ENCODE measurements at regions not wholly inside any gene's neighbourhood (a gene's known extent, or its start where the extent isn't known, plus 50 kb on each side); places are given as distances from the start of the nearest gene placed in this dataset.
"Not testable (repeated sequence)": the region's sequence is repeated elsewhere in the genome, so short reads cannot be mapped to it uniquely, and the experiment has no call there.

DNA sequence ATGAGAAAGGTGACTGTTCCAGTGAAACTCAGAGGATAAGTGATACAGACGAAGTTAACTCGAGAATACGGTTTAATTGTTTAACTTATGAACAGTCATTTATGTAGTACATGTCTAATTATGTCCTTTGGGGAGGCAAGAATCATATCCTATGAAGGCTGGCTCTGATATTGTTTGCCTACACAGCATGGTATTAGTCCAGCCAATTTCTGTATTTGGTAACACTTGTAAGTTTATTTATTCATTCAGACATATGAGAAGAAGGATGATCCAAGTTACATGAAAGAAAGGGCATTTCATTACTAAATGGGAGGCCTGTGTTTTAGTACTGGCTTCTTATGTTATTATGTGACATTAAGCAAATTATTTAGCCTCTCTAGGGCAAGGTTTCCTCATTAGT lies 199.7 kb downstream of the NNT start:
- Histone ChIP-seq H2BK15ac (ENCODE audit: low read depth, poor library complexity, severe bottlenecking) (no peak overlapping the region), H3K79me1 (replicated peaks; ENCODE audit: low read length, poor library complexity, severe bottlenecking) (no peaks in the 10 kb centered on the region), H3K4me2 (ENCODE audit: low read length, poor library complexity, severe bottlenecking) (no peak overlapping the region), H3K27me3 (ENCODE audit: control insufficient read depth in 1 of 2, insufficient read depth in 1 of 2, low read length in 2 of 2) (no peaks in the 10 kb centered on the region), H3K4me1 (ENCODE audit: control insufficient read depth, insufficient read depth, low read depth, low read length) (no peaks in the 10 kb centered on the region), H3K36me3 (ENCODE audit: control insufficient read depth in 1 of 2, insufficient read depth in 2 of 2, low read depth in 1 of 2, low read length in 2 of 2) (no peaks in the 10 kb centered on the region), H3K4ac (ENCODE audit: low read depth in 1 of 2, low read length in 2 of 2) (no peak overlapping the region), H3K4me3 (ENCODE audit: insufficient read depth in 1 of 2, low read depth in 1 of 2, low read length in 2 of 2) (no peak overlapping the region), H2AK5ac (ENCODE audit: low read length, severe bottlenecking) (no peak overlapping the region), H2BK12ac (ENCODE audit: low read length in 2 of 2) (no peak overlapping the region), H3K9ac (ENCODE audit: low read length) (peak overlapping the region; percentile 18), H4K91ac (ENCODE audit: low read length) (no peak overlapping the region), H2BK120ac (ENCODE audit: low read depth, low read length) (no peak overlapping the region), H3K9me3 (ENCODE audit: control insufficient read depth, low read length) (no peaks in the 10 kb centered on the region), H3K18ac (ENCODE audit: low read depth in 1 of 2, low read length in 2 of 2) (no peak overlapping the region), H2BK5ac (ENCODE audit: low read depth, low read length, poor library complexity, severe bottlenecking) (no peak overlapping the region), H3K23ac (ENCODE audit: low read length in 2 of 2) (no peak overlapping the region), H3K27ac (ENCODE audit: low read length, poor library complexity, severe bottlenecking) (no peak overlapping the region), H4K8ac (ENCODE audit: low read length) (no peak overlapping the region), H3K14ac (ENCODE audit: low read length in 2 of 2) (no peak overlapping the region), H2AFZ (ENCODE audit: low read depth, low read length) (no peak overlapping the region)
- WGBS: 96% methylated on average over 3 of the region's 3 CpGs
- no peak for DNase-seq

DNA sequence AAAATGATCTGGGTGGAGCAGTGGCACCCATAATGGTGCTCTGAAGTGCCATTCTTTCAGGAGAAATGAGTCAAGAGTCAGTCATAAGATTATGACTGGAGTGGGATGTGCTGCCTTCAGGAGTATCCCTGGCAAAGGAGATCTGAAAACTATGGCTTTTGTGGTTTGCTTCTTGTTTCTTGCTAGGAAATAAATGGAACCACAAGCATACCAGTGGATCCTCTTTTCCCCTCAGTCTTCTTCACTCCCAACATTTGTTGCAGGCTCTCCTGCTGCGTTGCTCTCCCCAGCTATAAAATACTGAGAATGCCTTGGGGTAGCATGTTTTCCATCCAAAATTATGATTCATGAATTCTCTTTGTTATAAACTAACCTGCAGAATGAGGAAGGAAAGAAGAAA lies 199.1 kb downstream of the NNT start:
- H4K91ac ChIP-seq (ENCODE audit: low read length): no peak overlapping the region
- no peak overlapping the region for H2BK5ac ChIP-seq (ENCODE audit: low read depth, low read length, poor library complexity, severe bottlenecking)
- H3K36me3 ChIP-seq (ENCODE audit: control insufficient read depth in 1 of 2, insufficient read depth in 2 of 2, low read depth in 1 of 2, low read length in 2 of 2): no peaks in the 10 kb centered on the region
- H2AK5ac ChIP-seq (ENCODE audit: low read length, severe bottlenecking): no peak overlapping the region
- no peak overlapping the region for H2BK120ac ChIP-seq (ENCODE audit: low read depth, low read length)
- H3K79me1 ChIP-seq (replicated peaks; ENCODE audit: low read length, poor library complexity, severe bottlenecking): no peaks in the 10 kb centered on the region
- no peaks in the 10 kb centered on the region for H3K27me3 ChIP-seq (ENCODE audit: control insufficient read depth in 1 of 2, insufficient read depth in 1 of 2, low read length in 2 of 2)
- no peak for DNase-seq
- peak overlapping the region; percentile 18 for H3K9ac ChIP-seq (ENCODE audit: low read length)
- no peak overlapping the region for H3K27ac ChIP-seq (ENCODE audit: low read length, poor library complexity, severe bottlenecking)
- H3K4me1 ChIP-seq (ENCODE audit: control insufficient read depth, insufficient read depth, low read depth, low read length): no peaks in the 10 kb centered on the region
- H2BK12ac ChIP-seq (ENCODE audit: low read length in 2 of 2): no peak overlapping the region
- no peak overlapping the region for H3K18ac ChIP-seq (ENCODE audit: low read depth in 1 of 2, low read length in 2 of 2)
- H3K4ac ChIP-seq (ENCODE audit: low read depth in 1 of 2, low read length in 2 of 2): no peak overlapping the region
- no peak overlapping the region for H2AFZ ChIP-seq (ENCODE audit: low read depth, low read length)
- no CpG with 5 or more reads among the region's 1 CpG for WGBS
- H3K9me3 ChIP-seq (ENCODE audit: control insufficient read depth, low read length): no peaks in the 10 kb centered on the region
- H3K4me3 ChIP-seq (ENCODE audit: insufficient read depth in 1 of 2, low read depth in 1 of 2, low read length in 2 of 2): no peak overlapping the region
- H3K14ac ChIP-seq (ENCODE audit: low read length in 2 of 2): no peak overlapping the region
- no peak overlapping the region for H3K4me2 ChIP-seq (ENCODE audit: low read length, poor library complexity, severe bottlenecking)
- no peak overlapping the region for H2BK15ac ChIP-seq (ENCODE audit: low read depth, poor library complexity, severe bottlenecking)
- H4K8ac ChIP-seq (ENCODE audit: low read length): no peak overlapping the region
- H3K23ac ChIP-seq (ENCODE audit: low read length in 2 of 2): no peak overlapping the region

DNA sequence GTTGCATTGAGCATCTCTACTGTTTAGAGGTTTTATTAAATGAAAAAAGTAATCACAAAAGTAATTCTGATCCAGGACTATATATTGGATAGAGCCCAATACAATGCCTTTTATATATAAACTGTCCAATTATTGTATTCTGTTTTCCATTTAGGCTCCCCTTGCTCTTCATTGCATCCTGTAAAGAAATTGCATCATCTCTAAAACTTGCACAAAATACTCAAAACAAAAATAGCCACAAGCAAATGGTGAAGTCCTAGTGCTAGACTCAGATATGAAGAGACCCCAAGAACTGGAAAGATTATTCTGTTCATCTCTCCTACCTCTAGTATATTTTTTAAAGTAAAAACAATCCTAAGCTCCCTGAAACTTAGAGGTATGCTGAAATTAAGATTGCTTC lies 195.8 kb downstream of the NNT start:
- Histone ChIP-seq H2AK5ac (ENCODE audit: low read length, severe bottlenecking) (no peak overlapping the region), H3K18ac (ENCODE audit: low read depth in 1 of 2, low read length in 2 of 2) (no peak overlapping the region), H4K8ac (ENCODE audit: low read length) (no peak overlapping the region), H2BK15ac (ENCODE audit: low read depth, poor library complexity, severe bottlenecking) (no peak overlapping the region), H3K79me1 (replicated peaks; ENCODE audit: low read length, poor library complexity, severe bottlenecking) (no peaks in the 10 kb centered on the region), H3K9ac (ENCODE audit: low read length) (no peak overlapping the region), H2BK5ac (ENCODE audit: low read depth, low read length, poor library complexity, severe bottlenecking) (no peak overlapping the region), H3K4ac (ENCODE audit: low read depth in 1 of 2, low read length in 2 of 2) (no peak overlapping the region), H3K27ac (ENCODE audit: low read length, poor library complexity, severe bottlenecking) (no peak overlapping the region), H3K23ac (ENCODE audit: low read length in 2 of 2) (no peak overlapping the region), H3K36me3 (ENCODE audit: control insufficient read depth in 1 of 2, insufficient read depth in 2 of 2, low read depth in 1 of 2, low read length in 2 of 2) (no peaks in the 10 kb centered on the region), H3K4me1 (ENCODE audit: control insufficient read depth, insufficient read depth, low read depth, low read length) (no peaks in the 10 kb centered on the region), H2BK120ac (ENCODE audit: low read depth, low read length) (no peak overlapping the region), H3K9me3 (ENCODE audit: control insufficient read depth, low read length) (no peaks in the 10 kb centered on the region), H2BK12ac (ENCODE audit: low read length in 2 of 2) (no peak overlapping the region), H3K14ac (ENCODE audit: low read length in 2 of 2) (no peak overlapping the region), H3K27me3 (ENCODE audit: control insufficient read depth in 1 of 2, insufficient read depth in 1 of 2, low read length in 2 of 2) (no peaks in the 10 kb centered on the region), H3K4me3 (ENCODE audit: insufficient read depth in 1 of 2, low read depth in 1 of 2, low read length in 2 of 2) (no peak overlapping the region), H3K4me2 (ENCODE audit: low read length, poor library complexity, severe bottlenecking) (no peak overlapping the region), H2AFZ (ENCODE audit: low read depth, low read length) (no peak overlapping the region), H4K91ac (ENCODE audit: low read length) (no peak overlapping the region)
- no peak for DNase-seq

DNA sequence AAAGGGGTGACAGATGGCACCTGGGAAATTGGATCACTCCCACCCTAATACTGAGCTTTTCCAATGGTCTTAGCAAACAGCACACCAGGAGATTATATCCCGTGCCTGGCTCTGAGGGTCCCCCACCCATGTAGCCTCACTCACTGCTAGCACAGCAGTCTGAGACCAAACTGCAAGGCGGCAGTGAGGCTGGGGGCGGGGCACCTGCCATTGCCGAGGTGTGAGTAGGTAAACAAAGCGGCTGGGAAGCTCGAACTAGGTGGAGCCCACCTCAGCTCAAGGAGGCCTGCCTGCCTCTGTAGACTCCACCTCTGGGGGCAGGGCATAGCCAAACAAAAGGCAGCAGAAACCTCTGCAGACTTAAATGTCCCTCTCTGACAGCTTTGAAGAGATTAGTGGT lies 188.9 kb downstream of the NNT start:
- H4K8ac ChIP-seq (ENCODE audit: low read length); H3K4me2 ChIP-seq (ENCODE audit: low read length, poor library complexity, severe bottlenecking); H2BK5ac ChIP-seq (ENCODE audit: low read depth, low read length, poor library complexity, severe bottlenecking); H3K9ac ChIP-seq (ENCODE audit: low read length); H3K79me1 ChIP-seq (replicated peaks; ENCODE audit: low read length, poor library complexity, severe bottlenecking); H3K36me3 ChIP-seq (ENCODE audit: control insufficient read depth in 1 of 2, insufficient read depth in 2 of 2, low read depth in 1 of 2, low read length in 2 of 2); H3K18ac ChIP-seq (ENCODE audit: low read depth in 1 of 2, low read length in 2 of 2); H3K14ac ChIP-seq (ENCODE audit: low read length in 2 of 2); H3K9me3 ChIP-seq (ENCODE audit: control insufficient read depth, low read length); H2AK5ac ChIP-seq (ENCODE audit: low read length, severe bottlenecking); H4K91ac ChIP-seq (ENCODE audit: low read length); H2BK120ac ChIP-seq (ENCODE audit: low read depth, low read length); H2AFZ ChIP-seq (ENCODE audit: low read depth, low read length); H3K4me1 ChIP-seq (ENCODE audit: control insufficient read depth, insufficient read depth, low read depth, low read length); H2BK12ac ChIP-seq (ENCODE audit: low read length in 2 of 2); H3K23ac ChIP-seq (ENCODE audit: low read length in 2 of 2); H3K4ac ChIP-seq (ENCODE audit: low read depth in 1 of 2, low read length in 2 of 2); H3K27ac ChIP-seq (ENCODE audit: low read length, poor library complexity, severe bottlenecking); H3K4me3 ChIP-seq (ENCODE audit: insufficient read depth in 1 of 2, low read depth in 1 of 2, low read length in 2 of 2); H3K27me3 ChIP-seq (ENCODE audit: control insufficient read depth in 1 of 2, insufficient read depth in 1 of 2, low read length in 2 of 2); H2BK15ac ChIP-seq (ENCODE audit: low read depth, poor library complexity, severe bottlenecking); DNase-seq: not testable (repeated sequence)
- WGBS: 84% methylated on average over 6 of the region's 6 CpGs
